ENCODE measurements at regions not wholly inside any gene's neighbourhood (a gene's known extent, or its start where the extent isn't known, plus 50 kb on each side); places are given as distances from the start of the nearest gene placed in this dataset.
"Not testable (repeated sequence)": the region's sequence is repeated elsewhere in the genome, so short reads cannot be mapped to it uniquely, and the experiment has no call there.

DNA sequence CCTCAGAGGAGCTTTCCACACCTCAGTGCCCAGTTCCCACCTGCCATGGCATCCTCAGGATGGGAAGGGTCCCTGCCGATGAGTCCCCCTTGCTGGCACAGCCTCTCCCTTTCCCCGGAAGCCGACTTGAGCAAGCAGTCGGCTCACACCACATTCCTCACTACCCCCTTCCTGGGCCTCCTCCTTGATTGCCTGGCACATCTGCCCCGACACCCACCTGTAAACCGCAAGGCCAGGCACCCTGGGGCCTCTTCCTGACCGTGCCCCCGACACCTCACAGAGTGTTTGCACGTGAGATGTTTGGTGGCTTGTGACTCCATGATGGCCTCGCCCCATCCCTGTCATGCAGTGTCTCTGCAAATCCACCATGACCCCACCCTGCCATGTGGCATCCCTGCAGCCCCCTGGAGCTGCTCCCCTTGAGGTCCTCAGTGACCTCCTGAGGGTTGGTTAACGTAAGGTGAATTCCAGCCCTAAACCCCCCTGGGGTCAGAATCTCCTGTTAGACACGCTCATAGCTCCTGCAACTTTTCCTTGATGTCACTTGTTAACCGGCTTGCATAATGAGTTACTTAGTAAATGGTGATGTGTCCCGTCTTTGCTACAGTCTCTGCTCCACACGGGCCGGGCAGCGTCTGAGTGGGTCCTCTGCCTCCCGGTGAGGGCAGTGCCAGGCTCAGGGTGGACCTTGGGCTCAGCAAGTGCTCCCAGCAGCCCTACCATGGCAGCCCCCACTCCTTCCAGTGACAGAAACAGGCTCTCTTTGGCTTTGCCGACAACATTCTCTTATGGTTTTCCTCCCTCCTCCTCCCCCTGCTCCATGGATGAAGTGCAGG, 115.9 kb upstream of the FRMD1 start:
- Mint-ChIP-seq H3K27me3 (peaks cover 1% of the 10 kb centered on the region), H3K4me1 (no peaks in the 10 kb centered on the region), H3K27ac (peak overlapping the region in 1 of 3 donors; percentile 65), H3K9me3 (peaks cover 0 to 4% (median 0%) of the 10 kb centered on the region in 3 donors), H3K4me3 (no peak overlapping the region), H3K36me3 (peaks cover 1% of the 10 kb centered on the region)

DNA sequence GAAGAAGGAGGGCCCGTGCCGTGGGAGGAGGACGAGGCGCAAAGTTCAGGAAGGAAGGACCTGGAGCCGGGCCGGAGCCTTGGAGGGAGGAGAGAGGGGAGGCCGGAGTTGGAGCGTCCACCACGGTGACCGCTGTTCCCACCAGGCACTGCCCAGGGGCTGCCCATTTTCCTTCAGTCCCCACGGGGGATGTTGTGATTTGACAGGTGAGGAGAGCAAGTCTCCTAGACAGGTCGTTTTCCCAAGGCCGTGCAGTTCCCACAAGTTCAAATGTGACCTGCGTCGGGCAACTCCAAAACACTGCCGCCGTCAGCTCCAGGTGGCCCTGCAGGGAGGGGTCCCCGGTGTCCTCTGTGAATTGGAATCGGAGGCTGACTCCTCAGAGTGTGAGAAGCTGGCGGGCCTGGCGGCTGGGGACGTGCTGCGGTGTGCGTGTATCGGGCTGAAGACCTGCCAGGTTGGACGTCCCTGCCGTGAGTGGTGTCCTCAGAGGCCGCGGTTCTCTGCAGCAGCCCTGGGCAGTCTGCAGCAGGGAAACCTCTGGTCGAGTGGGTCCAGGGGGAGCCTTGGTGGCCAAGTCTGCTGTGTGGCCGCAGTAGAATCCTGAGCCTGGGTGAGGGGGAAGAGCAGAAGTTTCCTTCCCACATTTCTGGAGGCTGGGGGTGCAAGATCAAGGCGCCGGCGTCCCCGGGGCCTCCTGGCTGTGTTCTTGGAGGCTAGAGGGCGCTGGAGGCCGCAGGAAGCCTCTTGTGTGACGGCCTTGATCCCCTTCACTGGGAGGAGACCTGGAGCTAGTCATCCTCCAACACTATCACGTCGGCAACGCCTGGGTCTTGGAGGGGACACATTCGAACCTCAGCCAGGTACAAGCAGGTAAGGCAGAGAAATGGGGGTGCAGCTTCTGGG, 115.1 kb upstream of the FRMD1 start:
- H3K36me3 Mint-ChIP-seq = peaks cover 2% of the 10 kb centered on the region
- peaks cover 1% of the 10 kb centered on the region for H3K27me3 Mint-ChIP-seq
- H3K27ac Mint-ChIP-seq = no peak overlapping the region
- no peaks in the 10 kb centered on the region for H3K4me1 Mint-ChIP-seq
- no peak overlapping the region for H3K4me3 Mint-ChIP-seq
- H3K9me3 Mint-ChIP-seq = peaks cover 0 to 4% (median 0%) of the 10 kb centered on the region in 3 donors

DNA sequence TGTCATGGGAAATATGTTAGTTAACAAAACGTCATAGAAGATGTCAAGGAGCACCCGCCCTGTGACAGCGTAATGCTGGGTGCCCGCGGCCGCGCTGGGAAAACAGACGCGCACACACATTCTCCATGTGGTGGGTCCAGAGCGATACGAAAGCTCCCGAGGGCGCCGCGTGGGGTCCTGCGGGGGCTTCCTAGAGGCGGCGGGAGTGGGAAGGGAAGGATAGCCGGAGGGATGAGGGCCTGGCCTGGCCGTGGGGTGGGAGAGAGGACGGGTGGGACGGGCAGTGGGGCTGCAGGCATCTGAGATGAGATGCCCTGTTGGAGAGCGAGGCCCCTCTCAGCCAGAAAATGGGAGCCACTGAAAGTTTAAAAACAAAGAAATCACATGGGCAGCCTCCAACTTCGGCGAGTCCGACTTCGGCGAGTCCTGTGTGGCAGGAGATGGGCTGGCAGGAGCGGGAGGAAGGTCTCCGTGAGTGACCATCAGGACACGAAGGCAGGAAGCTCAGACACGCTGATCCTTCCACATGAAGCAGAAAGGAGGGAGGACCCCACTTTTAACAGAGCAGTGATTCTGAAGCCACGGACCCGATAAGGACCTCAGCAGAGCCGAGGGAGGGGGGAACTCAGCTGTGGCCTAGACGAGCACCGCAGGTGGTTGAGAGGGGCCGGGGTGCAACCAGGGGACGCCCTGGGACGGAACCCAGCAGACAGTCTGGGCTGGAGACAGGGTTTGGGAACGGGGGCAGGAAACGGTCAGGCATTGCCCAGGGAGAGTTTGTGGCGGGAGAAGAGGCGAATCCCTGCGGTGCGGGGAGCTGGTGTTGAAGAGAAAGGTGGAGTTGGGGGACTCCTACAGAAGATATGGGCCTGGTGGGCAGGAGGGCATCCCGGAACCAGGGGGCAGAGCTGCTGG, 114.1 kb upstream of the FRMD1 start:
- H3K36me3 Mint-ChIP-seq = peaks cover 2% of the 10 kb centered on the region
- peaks cover 0 to 4% (median 0%) of the 10 kb centered on the region in 3 donors for H3K9me3 Mint-ChIP-seq
- H3K27ac Mint-ChIP-seq = no peak overlapping the region
- H3K27me3 Mint-ChIP-seq = peaks cover 1% of the 10 kb centered on the region
- no peak overlapping the region for H3K4me3 Mint-ChIP-seq
- H3K4me1 Mint-ChIP-seq = no peaks in the 10 kb centered on the region

DNA sequence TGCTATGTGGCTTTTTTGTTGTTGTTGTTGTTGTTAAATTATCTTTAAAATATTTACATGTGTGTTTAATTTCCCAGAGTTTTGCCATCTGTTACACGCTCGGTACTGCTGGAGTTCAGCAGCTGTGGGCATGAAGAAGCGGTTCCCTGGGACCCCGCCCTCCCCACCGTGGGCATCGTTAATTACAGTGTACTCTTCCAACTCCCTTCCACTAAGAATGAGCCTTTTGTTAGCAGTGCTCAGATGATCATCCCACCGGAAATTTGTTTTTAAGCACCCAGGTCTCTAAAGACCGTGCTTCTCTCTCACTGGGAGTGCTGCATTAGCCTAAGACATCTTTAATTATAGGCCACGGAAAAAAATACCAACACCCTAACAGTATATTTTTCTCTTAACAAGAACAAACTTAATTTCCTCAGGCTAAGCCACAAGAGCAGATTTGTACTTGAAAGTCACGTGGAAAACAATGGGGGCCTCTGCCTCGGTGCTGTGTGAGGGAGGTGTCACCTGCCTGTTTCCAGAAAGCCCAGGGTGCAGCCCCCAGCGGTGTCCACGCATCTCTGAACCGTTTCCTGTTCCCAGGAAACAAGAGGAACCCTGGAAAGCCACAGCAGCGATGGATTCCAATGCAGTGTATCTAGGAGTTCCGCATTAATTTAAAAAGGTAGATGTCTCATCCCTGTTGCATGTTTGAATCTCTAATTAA, 113.3 kb upstream of the FRMD1 start:
- H3K4me3 Mint-ChIP-seq = no peak overlapping the region
- H3K27me3 Mint-ChIP-seq = peaks cover 1% of the 10 kb centered on the region
- H3K27ac Mint-ChIP-seq = no peak overlapping the region
- H3K36me3 Mint-ChIP-seq = peaks cover 2% of the 10 kb centered on the region
- no peaks in the 10 kb centered on the region for H3K4me1 Mint-ChIP-seq
- H3K9me3 Mint-ChIP-seq = peaks cover 0 to 4% (median 0%) of the 10 kb centered on the region in 3 donors

DNA sequence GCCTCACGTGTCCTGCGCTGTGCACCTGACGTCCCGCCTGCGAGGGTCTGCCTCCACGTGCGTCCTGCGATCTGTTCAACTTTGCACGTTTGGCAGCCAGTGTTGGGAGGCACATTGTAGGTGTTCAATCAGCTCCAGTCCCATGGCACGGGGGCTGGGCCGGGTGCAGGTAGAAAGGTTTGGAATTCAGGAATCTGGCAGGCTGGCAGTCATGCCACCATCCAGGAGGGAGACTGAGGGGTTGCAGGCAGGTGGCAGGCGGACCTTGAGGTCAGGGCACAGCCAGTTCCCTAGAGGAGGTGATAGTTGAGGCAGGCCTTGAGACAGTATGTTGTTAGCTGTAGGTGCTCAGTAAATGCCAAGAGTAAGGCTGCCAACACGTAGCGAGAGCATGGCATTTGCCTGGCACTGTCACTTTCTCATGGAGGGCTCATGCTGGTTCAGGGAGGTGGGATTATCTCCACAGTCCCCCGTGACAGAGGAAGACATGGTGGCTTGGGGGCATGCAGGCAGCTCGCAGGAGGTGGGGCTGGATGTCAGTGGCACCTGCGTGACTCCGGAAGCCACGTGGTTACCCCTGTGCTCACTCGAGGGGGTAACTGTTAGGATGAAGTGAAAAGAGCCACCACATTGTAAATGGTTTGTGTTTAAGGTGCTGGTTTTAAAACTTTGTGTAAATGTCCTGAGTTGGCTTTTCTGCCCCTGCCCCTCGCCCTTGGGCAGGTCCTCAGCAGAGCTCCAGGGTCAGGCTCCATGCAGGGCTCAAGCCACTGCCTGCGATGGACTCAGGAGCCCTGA, 111.8 kb upstream of the FRMD1 start:
- Mint-ChIP-seq H3K4me3 (no peak overlapping the region), H3K9me3 (peaks cover 0 to 6% (median 3%) of the 10 kb centered on the region in 3 donors), H3K27ac (peak overlapping the region in 1 of 3 donors; percentile 34), H3K4me1 (no peaks in the 10 kb centered on the region), H3K27me3 (no peaks in the 10 kb centered on the region), H3K36me3 (peaks cover 2% of the 10 kb centered on the region)

DNA sequence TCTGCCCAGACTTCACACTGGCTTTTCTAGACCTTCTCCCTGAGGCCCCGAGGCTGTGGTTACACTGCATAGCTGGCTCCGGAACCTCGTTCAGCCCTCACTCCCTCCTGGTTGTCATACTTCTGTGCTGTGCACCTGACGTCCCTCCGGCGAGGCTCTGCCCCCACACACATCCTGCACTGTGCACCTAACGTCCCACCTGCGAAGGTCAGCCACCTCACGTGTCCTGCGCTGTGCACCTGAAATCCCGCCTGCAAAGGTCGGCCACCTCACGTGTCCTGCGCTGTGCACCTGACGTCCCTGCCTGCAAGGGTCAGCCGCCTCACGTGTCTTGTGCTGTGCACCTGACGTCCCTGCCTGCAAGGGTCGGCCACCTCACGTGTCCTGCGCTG, 111.0 kb upstream of the FRMD1 start:
- no peak overlapping the region for H3K4me3 Mint-ChIP-seq
- peaks cover 0 to 6% (median 3%) of the 10 kb centered on the region in 3 donors for H3K9me3 Mint-ChIP-seq
- H3K4me1 Mint-ChIP-seq = no peaks in the 10 kb centered on the region
- H3K27me3 Mint-ChIP-seq = no peaks in the 10 kb centered on the region
- peaks cover 2% of the 10 kb centered on the region for H3K36me3 Mint-ChIP-seq
- no peak overlapping the region for H3K27ac Mint-ChIP-seq

DNA sequence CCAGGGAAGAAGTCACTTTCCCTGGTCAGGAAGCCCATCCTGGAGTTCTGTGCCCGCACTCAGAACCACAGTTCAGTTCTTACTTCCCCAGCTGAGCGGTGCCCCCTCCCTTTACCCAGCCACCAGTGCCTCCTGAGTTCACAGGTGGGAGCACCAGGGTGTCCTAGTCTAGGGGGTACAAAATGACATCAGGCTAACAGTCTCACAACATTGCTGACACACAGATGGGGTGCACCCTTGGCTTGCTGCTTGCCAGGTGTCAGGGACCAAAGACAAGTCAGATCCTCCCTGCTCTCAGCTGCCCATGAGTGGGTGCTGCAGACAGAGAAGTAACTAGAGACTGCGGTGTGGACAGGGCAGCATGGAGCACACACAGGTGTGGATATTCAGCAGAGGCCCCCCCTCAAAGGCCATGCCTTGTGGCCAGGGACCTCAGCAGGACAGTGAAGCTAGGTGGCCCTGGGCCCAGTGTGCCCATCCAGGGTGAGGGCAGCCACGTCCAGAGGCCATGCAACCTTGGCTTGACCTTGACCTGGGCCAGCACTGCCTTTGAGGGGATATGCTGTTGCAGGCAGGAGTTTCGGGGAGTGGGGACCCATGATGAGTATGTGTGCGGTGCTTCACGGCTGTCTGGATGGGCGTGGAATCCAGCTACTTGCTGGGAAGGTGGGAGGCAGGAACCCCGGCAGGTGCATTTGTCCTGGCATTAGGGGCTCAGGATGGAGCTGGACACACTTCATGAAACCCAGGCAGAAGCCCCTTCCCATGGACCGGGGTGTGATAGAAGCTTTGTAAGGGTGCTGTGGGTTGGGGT, 110.4 kb upstream of the FRMD1 start:
- Mint-ChIP-seq H3K4me3 (peak overlapping the region in 1 of 4 donors; percentile 43), H3K27me3 (no peaks in the 10 kb centered on the region)

DNA sequence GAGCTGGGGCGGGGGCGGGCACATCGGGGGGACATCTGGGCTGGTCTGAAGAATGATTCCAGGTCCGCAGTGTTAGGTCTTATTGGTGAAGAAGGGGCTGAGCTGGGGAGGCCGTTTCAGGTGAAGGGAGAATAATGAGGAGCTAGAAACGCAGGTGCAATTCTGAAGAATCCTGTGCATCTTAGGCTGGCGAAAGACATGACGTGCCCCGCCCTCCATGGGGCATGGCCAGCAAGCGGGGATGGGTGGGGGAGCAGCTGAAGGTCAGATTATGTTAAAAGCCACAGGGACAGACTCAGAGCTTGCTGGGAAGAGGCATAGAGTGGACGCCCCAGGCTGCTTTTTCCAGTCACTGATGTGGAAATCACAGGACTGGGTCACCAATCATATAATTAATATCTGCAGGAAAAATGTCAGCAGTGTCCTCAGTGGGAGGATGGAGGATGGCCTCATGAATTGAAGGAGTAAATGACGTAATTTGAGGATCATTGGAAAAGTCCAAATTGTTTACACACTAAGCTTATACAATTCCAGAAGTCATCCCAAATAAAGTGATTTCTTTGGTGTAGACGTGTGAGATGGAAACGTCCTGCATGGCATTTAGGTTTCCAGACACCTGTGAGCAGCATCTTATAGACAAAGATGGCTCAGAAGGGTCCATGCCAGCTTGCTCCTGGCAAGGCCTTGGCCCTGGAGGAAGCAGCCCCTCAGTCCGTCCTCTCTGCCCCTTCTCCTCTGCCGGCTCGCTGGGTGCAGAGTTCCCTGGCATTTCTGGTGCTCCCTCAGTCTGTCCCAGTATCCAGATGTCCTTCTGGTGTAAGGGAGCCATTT, 109.6 kb upstream of the FRMD1 start:
- H3K27me3 Mint-ChIP-seq = no peaks in the 10 kb centered on the region
- no peak overlapping the region for H3K27ac Mint-ChIP-seq
- H3K4me3 Mint-ChIP-seq = no peak overlapping the region
- peaks cover 0 to 6% (median 3%) of the 10 kb centered on the region in 3 donors for H3K9me3 Mint-ChIP-seq
- peaks cover 4% of the 10 kb centered on the region for H3K36me3 Mint-ChIP-seq
- H3K4me1 Mint-ChIP-seq = no peaks in the 10 kb centered on the region

More for the DNA sequence above, 110.4 kb upstream of the FRMD1 start:
- Mint-ChIP-seq H3K27ac (no peak overlapping the region), H3K9me3 (peaks cover 0 to 6% (median 3%) of the 10 kb centered on the region in 3 donors), H3K4me1 (no peaks in the 10 kb centered on the region), H3K36me3 (peaks cover 2% of the 10 kb centered on the region)

DNA sequence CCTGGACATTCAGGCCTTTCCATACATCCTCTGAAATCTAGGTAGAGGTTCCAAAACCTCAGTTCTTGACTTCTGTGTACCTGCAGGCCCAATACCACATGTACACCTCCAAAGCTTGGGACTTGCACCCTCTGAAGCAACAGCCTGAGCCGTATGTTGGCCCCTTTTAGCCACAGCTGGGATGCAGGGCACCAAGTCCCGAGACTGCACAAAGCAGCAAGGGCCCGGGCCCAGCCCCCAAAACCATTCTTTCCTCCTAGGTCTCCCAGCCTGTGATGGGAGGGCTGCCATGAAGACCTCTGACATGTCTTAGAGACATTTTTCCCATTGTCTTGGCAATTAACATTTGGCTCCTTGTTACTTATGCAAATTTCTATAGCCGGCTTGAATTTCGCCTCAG, 107.4 kb upstream of the FRMD1 start:
- Mint-ChIP-seq H3K27me3 (peaks cover 1% of the 10 kb centered on the region), H3K9me3 (peaks cover 0 to 6% (median 4%) of the 10 kb centered on the region in 3 donors), H3K27ac (no peak overlapping the region), H3K4me1 (no peaks in the 10 kb centered on the region), H3K36me3 (peaks cover 4% of the 10 kb centered on the region), H3K4me3 (no peak overlapping the region)

DNA sequence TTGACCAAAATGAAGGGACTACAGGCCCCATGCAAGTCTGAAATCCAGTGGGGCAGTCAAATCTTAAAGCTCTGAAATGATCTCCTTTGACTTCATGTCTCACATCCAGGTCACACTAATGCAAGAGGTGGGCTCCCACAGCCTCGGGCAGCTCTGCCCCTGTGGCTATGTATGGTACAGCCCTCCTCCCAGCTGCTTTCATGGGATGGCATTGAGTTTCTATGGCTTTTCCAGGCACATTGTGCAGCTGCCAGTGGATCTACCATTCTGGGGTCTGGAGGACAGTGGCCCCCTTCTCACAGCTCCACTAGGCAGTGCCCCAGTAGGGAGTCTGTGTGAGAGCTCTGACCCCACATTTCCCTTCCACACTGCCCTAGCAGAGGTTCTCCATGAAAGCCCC, 107.0 kb upstream of the FRMD1 start:
- H3K9me3 Mint-ChIP-seq, H3K27me3 Mint-ChIP-seq, H3K4me3 Mint-ChIP-seq, H3K36me3 Mint-ChIP-seq, H3K27ac Mint-ChIP-seq, H3K4me1 Mint-ChIP-seq: not testable (repeated sequence)

DNA sequence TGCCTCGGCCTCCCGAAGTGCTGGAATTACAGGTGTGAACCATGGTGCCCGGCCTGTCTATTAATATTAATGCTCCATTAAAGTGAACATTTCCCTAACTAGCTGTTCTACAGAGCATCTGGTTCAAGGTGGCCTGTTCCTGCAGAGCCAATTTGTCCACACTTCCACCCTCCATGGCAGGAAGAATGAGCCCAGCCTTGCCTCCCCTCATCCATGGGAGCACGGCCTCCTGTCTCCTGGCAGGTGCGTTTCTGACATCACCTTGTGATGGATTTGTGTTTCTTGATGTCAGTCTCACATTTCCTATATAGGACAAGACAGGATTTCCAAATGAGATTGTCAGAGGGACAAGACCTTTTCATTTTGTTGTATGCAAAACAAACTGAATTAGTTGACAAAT, 105.7 kb upstream of the FRMD1 start:
- Mint-ChIP-seq H3K27me3 (peaks cover 1% of the 10 kb centered on the region), H3K4me1 (no peaks in the 10 kb centered on the region), H3K27ac (no peak overlapping the region), H3K9me3 (peaks cover 0 to 6% (median 4%) of the 10 kb centered on the region in 3 donors), H3K36me3 (peaks cover 2% of the 10 kb centered on the region), H3K4me3 (no peak overlapping the region)

DNA sequence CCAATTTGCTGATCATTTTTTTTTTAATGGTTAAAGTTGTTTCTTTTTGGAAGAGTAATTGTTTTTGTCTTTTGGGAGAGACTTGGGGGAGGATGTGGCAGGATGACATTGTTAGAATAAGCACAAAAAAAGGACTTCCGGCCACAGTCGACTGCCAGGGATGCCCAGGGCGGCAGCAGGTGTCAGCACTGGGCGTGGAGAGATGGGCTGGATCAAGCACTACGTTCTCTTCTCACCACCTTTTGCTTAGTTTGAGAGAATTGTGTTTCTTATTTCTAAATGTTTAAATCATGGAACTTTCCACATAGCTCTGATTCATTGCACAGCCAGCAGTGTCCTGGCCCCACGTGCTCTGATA, 104.6 kb upstream of the FRMD1 start:
- Mint-ChIP-seq H3K27me3 (peaks cover 4% of the 10 kb centered on the region), H3K4me1 (no peaks in the 10 kb centered on the region), H3K36me3 (peaks cover 2% of the 10 kb centered on the region), H3K27ac (no peak overlapping the region), H3K9me3 (peaks cover 0 to 6% (median 4%) of the 10 kb centered on the region in 3 donors), H3K4me3 (no peak overlapping the region)
